ENCODE measurements at regions not wholly inside any gene's neighbourhood (a gene's known extent, or its start where the extent isn't known, plus 50 kb on each side); places are given as distances from the start of the nearest gene placed in this dataset.

GRCh38 chr10:61565819-61566560 is 96.7 kb upstream of the CABCOCO1 start:
- H3K27me3 Mint-ChIP-seq (ENCODE audit: insufficient read depth, unreplicated experiment): peaks cover 3% of the 10 kb centered on the region
- CTCF ChIA-PET: no interaction called here
- H3K4me3 Mint-ChIP-seq (ENCODE audit: unreplicated experiment): no peak overlapping the region

GRCh38 chr10:61564444-61564843 is 98.3 kb upstream of the CABCOCO1 start:
- no peak overlapping the region for H3K27ac Mint-ChIP-seq (ENCODE audit: unreplicated experiment)

More at GRCh38 chr10:61565819-61566560, 96.7 kb upstream of the CABCOCO1 start:
- H3K27ac Mint-ChIP-seq (ENCODE audit: unreplicated experiment): no peak overlapping the region
- POLR2A ChIA-PET: no interaction called here
- Histone ChIP-seq H3K27me3 (replicated peaks; ENCODE audit: control insufficient read depth, insufficient read depth, low read length) (no peaks in the 10 kb centered on the region), H3K36me3 (ENCODE audit: control insufficient read depth, insufficient read depth, low read length) (no peaks in the 10 kb centered on the region), H3K9me3 (0 out of 2 replicates have a peak, but pooled peaks cover 5% of the 10 kb centered on the region), H3K4me3 (ENCODE audit: low read depth, low read length) (no peak overlapping the region), H3K4me1 (no peaks in the 10 kb centered on the region)
- H3K4me1 Mint-ChIP-seq (ENCODE audit: low read depth, unreplicated experiment): no peaks in the 10 kb centered on the region
- H3K36me3 Mint-ChIP-seq (ENCODE audit: insufficient read depth, unreplicated experiment): no peaks in the 10 kb centered on the region
- no peak for DNase-seq
- BruUV-seq (replicated peaks): no TSS peak
- intact Hi-C loops (cut with micrococcal nuclease; ENCODE audit: unreplicated experiment): no loop called here
- no peak for TF ChIP-seq CTCF (IDR thresholded peaks at IDR 0.05; ENCODE audit: insufficient read depth in 1 of 2, low read depth in 1 of 2, low read length in 1 of 2, severe bottlenecking in 1 of 2, unreplicated experiment in 1 of 2)
- H3K9me3 Mint-ChIP-seq (ENCODE audit: unreplicated experiment): peaks cover 8% of the 10 kb centered on the region

GRCh38 chr10:61559615-61560014 is 103.1 kb upstream of the CABCOCO1 start:
- intact Hi-C loops (cut with micrococcal nuclease; ENCODE audit: unreplicated experiment): no loop called here
- no peak for TF ChIP-seq CTCF (IDR thresholded peaks at IDR 0.05; ENCODE audit: insufficient read depth in 1 of 2, low read depth in 1 of 2, low read length in 1 of 2, severe bottlenecking in 1 of 2, unreplicated experiment in 1 of 2)
- Mint-ChIP-seq H3K4me3 (ENCODE audit: unreplicated experiment) (no peak overlapping the region), H3K4me1 (ENCODE audit: low read depth, unreplicated experiment) (no peaks in the 10 kb centered on the region), H3K9me3 (ENCODE audit: unreplicated experiment) (no peaks in the 10 kb centered on the region), H3K36me3 (ENCODE audit: insufficient read depth, unreplicated experiment) (no peaks in the 10 kb centered on the region), H3K27me3 (ENCODE audit: insufficient read depth, unreplicated experiment) (peaks cover 14% of the 10 kb centered on the region), H3K27ac (ENCODE audit: unreplicated experiment) (no peak overlapping the region)
- BruUV-seq (replicated peaks): no TSS peak
- no peaks in the 10 kb centered on the region for H3K9me3 ChIP-seq
- DNase-seq: no peak
- no peaks in the 10 kb centered on the region for H3K4me1 ChIP-seq
- CTCF ChIA-PET: no interaction called here
- POLR2A ChIA-PET: no interaction called here
- H3K4me3 ChIP-seq (ENCODE audit: low read depth, low read length): no peak overlapping the region
- no peaks in the 10 kb centered on the region for H3K36me3 ChIP-seq (ENCODE audit: control insufficient read depth, insufficient read depth, low read length)
- no peaks in the 10 kb centered on the region for H3K27me3 ChIP-seq (replicated peaks; ENCODE audit: control insufficient read depth, insufficient read depth, low read length)

More at GRCh38 chr10:61564444-61564843, 98.3 kb upstream of the CABCOCO1 start:
- no peaks in the 10 kb centered on the region for H3K9me3 Mint-ChIP-seq (ENCODE audit: unreplicated experiment)
- TF ChIP-seq CTCF (IDR thresholded peaks at IDR 0.05; ENCODE audit: insufficient read depth in 1 of 2, low read depth in 1 of 2, low read length in 1 of 2, severe bottlenecking in 1 of 2, unreplicated experiment in 1 of 2): no peak
- intact Hi-C loops (cut with micrococcal nuclease; ENCODE audit: unreplicated experiment): no loop called here
- H3K27me3 Mint-ChIP-seq (ENCODE audit: insufficient read depth, unreplicated experiment): peaks cover 7% of the 10 kb centered on the region
- no peaks in the 10 kb centered on the region for H3K4me1 Mint-ChIP-seq (ENCODE audit: low read depth, unreplicated experiment)
- Histone ChIP-seq H3K27me3 (replicated peaks; ENCODE audit: control insufficient read depth, insufficient read depth, low read length) (no peaks in the 10 kb centered on the region), H3K4me3 (ENCODE audit: low read depth, low read length) (no peak overlapping the region), H3K4me1 (no peaks in the 10 kb centered on the region), H3K36me3 (ENCODE audit: control insufficient read depth, insufficient read depth, low read length) (no peaks in the 10 kb centered on the region), H3K9me3 (no peaks in the 10 kb centered on the region)
- DNase-seq: no peak
- no peaks in the 10 kb centered on the region for H3K36me3 Mint-ChIP-seq (ENCODE audit: insufficient read depth, unreplicated experiment)
- BruUV-seq (replicated peaks): no TSS peak
- CTCF ChIA-PET: no interaction called here
- POLR2A ChIA-PET: no interaction called here
- no peak overlapping the region for H3K4me3 Mint-ChIP-seq (ENCODE audit: unreplicated experiment)
